ENCODE measurements at regions not wholly inside any gene's neighbourhood (a gene's known extent, or its start where the extent isn't known, plus 50 kb on each side); places are given as distances from the start of the nearest gene placed in this dataset.

GRCh38 chr3:177482048-177482691 is 284.9 kb upstream of the TBL1XR1 start:
- TF ChIP-seq, protein P1, sequence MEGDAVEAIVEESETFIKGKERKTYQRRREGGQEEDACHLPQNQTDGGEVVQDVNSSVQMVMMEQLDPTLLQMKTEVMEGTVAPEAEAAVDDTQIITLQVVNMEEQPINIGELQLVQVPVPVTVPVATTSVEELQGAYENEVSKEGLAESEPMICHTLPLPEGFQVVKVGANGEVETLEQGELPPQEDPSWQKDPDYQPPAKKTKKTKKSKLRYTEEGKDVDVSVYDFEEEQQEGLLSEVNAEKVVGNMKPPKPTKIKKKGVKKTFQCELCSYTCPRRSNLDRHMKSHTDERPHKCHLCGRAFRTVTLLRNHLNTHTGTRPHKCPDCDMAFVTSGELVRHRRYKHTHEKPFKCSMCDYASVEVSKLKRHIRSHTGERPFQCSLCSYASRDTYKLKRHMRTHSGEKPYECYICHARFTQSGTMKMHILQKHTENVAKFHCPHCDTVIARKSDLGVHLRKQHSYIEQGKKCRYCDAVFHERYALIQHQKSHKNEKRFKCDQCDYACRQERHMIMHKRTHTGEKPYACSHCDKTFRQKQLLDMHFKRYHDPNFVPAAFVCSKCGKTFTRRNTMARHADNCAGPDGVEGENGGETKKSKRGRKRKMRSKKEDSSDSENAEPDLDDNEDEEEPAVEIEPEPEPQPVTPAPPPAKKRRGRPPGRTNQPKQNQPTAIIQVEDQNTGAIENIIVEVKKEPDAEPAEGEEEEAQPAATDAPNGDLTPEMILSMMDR (IDR thresholded peaks at IDR 0.05; ENCODE audit: low read depth, low read length, poor library complexity, severe bottlenecking): no peak
- no peak for TF ChIP-seq EZH2phosphoT487 (IDR thresholded peaks at IDR 0.05; ENCODE audit: borderline replicate concordance, low read length)
